GM19395 (cell line): ENCODE measurements at regions not wholly inside any gene's neighbourhood (a gene's known extent, or its start where the extent isn't known, plus 50 kb on each side); places are given as distances from the start of the nearest gene placed in this dataset.
"Not testable (repeated sequence)": the region's sequence is repeated elsewhere in the genome, so short reads cannot be mapped to it uniquely, and the experiment has no call there.

Experiments used
- ATAC-seq: cut with Tn5 transposase; IDR thresholded peaks from one replicate; pipeline ENCODE4 v1.9.1; 2021; ENCODE audit warnings: mild to moderate bottlenecking, moderate library complexity; ENCODE audit not compliant: unreplicated experiment

GRCh38 chr3:78235841-78236240, 1195.9 kb downstream of the ROBO2 start:
- ATAC-seq, result no peak

- ATAC-seq, result no peak
Observed at GRCh38 chr3:78238811-78239210, 1198.9 kb downstream of the ROBO2 start.

GRCh38 chr3:78242724-78243123, 1202.8 kb downstream of the ROBO2 start:
- no peak for ATAC-seq

DNA sequence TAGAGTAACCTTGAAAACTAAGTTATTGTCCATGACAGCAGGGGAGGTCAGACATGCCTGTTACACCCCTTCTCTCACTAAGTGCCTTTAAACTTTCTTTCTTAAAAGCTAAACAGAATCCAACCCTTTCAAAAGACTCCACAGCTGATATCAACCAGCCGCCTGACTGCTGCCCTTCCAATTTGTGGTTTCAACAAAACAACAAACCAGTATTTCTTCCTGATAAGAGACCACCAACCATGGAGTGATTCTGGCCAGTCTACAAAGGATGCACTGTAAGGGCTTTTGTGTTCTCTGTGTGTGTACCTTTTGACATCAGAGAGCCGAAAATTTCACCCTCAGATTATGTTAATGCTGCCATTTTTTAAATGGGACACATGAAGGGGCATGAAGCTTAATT, 1204.2 kb downstream of the ROBO2 start:
- ATAC-seq, result no peak

DNA sequence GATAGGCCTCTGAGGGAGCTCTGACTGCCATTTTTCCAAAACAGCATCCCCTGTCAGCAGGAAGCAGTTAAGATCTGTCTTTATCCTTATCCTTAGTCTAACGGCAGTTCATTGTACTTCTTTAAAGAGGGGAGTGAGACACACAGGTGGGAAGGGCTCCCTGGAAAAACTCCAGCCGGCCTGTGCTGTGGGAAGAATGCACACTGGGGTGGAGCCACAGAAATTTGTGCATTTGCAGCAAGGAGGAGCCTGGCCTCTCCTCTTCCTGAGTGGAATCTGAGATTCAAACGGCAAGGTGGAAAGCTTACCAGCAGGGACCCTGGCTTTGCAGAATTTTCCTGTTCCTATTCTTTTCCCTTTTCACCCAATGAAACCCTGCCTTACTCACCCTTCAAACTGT, 1209.4 kb downstream of the ROBO2 start:
- no peak for ATAC-seq

- ATAC-seq, result no peak
Observed at GRCh38 chr3:78253860-78254259, 1214.0 kb downstream of the ROBO2 start.

- no peak for ATAC-seq
Observed at GRCh38 chr3:78255403-78255802, 1215.5 kb downstream of the ROBO2 start.

DNA sequence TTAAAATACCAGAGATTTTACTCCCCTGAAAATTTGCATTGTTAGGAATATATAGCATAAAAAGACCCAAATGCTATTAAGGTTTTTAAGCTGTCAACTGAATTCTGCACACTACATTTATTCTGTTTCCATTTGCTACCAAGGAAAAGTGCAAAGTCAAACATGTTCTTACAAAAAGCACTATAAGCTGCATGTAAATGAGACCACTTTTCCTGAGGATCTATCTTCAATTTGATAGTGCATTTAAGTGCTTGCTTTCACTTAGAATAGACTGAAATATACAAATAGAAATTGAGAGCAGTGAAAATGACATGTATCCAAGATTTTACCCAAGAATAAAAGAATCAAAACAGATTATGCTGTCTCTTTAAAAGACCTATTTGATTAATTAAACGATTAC, 1216.2 kb downstream of the ROBO2 start:
- ATAC-seq, result no peak

DNA sequence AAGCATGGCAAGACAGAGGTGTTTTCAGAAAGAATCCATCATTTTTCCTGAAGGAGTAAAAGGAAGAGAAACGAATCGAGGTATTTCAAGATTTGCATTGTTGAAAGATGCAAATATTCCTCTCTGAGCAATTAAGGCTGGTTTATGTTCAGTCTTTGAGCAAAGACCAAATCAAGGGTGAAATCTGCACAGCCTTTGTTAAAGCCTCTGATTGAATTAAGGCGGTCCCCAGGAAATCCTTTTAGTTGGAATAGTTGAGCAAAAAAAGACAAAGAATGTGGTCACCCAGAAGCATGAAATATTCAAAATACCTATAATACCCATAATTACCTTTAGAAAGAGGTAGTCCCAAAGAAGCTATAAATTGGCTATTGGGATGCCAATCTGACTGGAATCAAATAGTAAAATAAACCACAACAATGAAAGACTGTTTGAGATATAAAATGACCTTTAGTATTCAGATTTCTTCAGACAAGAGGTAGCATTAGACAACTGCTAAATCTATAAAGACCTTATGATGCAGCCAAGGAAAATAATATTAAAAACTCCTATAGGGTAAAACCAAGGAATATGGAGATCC, 1218.1 kb downstream of the ROBO2 start:
- ATAC-seq, result no peak

DNA sequence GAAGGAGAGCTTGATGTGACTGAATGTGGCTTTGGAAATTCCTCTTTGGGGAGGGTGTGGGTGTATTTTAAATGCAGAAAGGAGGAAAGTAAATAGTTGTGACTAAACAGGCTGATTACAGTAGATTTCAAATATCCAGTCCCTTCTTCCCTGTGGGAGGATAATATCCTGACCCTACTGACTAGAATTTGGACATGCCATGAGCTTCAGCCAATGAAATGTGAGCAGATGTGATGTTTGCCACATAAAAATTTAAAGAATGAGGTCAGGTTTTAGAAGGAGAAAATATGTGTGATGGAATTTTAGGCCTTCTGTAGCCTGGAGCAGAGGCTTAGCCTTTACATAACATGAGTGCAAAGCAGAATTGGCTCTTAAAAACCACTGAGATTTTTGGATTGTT, 1218.9 kb downstream of the ROBO2 start:
- ATAC-seq, result no peak

- ATAC-seq, result no peak
Observed at GRCh38 chr3:78260388-78260787, 1220.5 kb downstream of the ROBO2 start.

GRCh38 chr3:78266550-78266949, 1226.7 kb downstream of the ROBO2 start:
- not testable (repeated sequence) for ATAC-seq

- ATAC-seq, result no peak
Observed at GRCh38 chr3:78267235-78267634, 1227.3 kb downstream of the ROBO2 start.

DNA sequence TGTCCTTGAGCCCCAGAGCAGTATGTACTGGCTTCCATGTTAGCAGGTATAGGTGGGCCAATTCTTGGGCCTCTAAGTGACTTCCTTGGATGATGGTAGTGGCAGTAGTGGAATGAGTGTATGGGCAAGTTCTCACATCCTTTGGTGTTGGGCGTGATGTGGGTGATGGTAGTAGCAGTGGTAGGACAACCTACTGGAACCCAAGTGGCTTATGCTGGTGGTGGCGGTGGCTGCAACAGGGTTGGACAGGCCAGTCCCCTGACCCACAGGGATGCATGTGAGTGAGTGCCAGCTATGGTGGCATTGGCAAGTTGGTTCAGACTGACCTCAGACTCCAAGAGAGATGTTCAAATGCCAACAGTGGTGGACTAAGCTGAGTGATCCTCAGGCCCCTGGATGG, 1228.2 kb downstream of the ROBO2 start:
- ATAC-seq, result no peak

- no peak for ATAC-seq
Observed at GRCh38 chr3:78268716-78269668, 1229.1 kb downstream of the ROBO2 start.

GRCh38 chr3:78273326-78273725, 1233.4 kb downstream of the ROBO2 start:
- no peak for ATAC-seq

DNA sequence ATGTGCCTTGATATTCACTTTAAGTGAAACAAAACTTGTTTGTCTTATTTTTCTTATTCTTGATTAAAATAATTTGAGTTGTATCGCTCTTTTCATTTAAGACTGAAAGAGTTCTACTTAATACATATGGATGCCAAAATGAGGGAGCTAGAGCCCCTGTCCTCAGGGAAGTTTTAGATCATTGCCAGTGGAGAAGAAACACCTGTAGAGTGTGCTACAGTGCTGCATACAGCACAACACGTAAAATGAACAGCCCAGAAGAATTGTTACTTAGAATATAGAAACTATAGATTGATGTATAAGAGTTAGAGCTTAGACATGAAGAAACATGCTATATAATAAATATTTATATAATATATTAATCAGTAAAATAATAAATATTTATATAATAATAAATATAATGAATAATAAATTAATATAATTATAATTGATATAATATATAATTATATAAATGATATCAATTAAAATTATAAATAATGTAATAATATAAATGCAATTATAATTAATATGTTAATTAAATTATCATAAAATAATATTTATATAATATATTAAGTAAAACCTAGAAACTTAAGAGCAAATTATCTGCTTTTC, 1234.7 kb downstream of the ROBO2 start:
- no peak for ATAC-seq

DNA sequence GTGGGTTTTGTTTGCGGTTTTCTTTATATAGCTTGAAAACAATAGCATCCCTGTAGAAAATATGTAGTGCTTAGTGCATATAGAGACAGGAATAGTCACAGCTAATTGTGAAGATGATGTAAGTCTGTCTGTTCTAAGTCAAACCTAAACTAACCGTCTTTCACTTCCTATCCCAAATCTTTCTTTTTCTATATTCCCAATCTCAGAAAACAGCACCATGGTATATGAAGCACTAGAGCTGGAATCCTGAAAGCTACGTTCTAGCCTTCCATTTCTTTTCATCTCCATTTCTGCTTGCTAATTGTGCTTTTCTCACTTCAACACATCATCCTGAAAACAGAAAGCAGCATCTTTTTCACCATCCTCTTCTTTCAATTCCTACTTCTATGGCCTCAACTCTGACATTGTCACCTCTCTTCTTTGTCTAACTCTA, 1235.5 kb downstream of the ROBO2 start:
- no peak for ATAC-seq

DNA sequence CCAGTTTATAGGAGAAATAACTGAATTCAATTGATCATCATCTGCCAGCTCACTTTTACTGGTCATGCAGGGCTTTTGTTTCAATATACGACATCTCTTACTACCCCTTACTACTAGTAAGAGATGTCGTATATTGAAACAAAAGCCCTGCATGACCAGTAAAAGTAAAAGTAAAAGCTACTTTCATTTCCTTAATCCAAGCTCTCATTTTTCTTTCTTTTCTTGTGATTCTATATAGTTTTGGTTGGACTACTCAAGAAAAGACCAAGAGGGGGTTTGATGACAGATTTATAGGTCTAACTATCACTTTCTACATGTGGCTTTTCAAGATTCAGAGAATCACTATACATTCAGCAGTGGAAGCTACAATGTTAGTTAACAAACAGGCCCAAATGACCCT, 1237.3 kb downstream of the ROBO2 start:
- peak; percentile 67 for ATAC-seq

- peak; percentile 36 for ATAC-seq
Observed at GRCh38 chr3:78277801-78278200, 1237.9 kb downstream of the ROBO2 start.

DNA sequence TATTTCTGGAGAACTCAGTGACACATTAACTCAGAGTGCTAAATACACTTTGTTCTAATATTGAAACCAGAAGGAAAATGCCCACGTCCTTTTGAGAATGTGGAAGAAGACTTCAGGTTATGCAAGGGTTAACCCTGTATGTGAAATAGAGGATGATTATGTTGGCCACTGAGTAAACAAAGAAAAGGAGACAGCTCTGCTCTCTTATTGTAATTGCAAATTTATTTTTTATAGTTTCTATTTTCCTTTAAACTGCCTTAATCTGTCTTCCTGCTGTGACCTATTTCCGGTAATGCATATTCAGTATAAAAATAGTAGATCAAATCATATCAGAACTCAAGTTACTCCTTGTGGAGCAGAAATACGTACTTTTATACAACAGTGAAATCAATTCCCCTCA, 1239.2 kb downstream of the ROBO2 start:
- no peak for ATAC-seq

DNA sequence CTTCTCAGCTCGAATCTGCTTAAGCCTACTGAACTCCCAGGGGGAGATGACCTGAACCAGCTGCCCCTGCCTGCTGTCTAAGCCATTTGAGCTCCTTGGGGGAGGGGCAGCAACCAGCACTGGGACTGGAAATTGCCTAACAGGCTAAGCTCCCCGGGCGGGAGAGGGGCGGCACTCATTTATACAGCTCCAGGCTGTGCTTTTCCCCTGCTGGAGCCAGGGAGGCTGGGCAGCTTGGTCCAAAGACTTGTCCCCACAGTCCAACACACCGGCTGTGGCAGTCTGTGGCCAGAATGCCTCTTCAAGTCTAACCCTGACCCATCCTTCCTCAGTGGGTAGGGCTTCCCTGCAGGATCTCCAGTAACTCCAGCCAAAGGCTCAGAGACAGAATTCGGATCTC, 1241.5 kb downstream of the ROBO2 start:
- no peak for ATAC-seq
